ENCODE measurements at regions not wholly inside any gene's neighbourhood (a gene's known extent, or its start where the extent isn't known, plus 50 kb on each side); places are given as distances from the start of the nearest gene placed in this dataset.
A peak's percentile ranks its signal among the peaks of the same experiment; 100 is the strongest.

DNA sequence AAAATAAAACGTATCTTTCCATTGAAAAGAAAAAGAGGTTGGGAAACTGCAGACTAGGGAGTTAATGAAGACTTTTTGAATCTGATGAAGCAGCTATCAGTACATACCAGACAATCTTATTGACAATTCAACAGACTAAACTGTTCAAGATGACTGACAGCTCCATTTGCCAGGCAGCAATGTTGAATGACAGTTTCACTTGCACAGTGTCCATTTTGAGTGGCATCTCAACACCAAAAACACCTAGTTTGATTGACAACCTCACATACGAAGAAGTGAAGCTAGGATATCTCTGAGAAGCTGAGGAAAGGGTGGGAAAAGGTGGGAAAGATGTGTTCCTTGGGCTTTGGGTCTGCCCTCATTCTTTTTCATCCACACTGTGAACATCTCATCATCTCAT, 315.0 kb upstream of the SYT4 start:
- 91% methylated on average over 2 of the region's 2 CpGs for WGBS
- Histone ChIP-seq H3K27me3 (no peaks in the 10 kb centered on the region), H3K4me3 (no peak overlapping the region), H3K36me3 (no peaks in the 10 kb centered on the region), H3K9me3 (no peaks in the 10 kb centered on the region), H3K4me1 (no peaks in the 10 kb centered on the region), H3K27ac (replicated peaks in 1 of 4) (no peak overlapping the region)
- TF ChIP-seq CTCF (IDR thresholded peaks at IDR 0.05), result no peak
- no peak for TF ChIP-seq POLR2A (IDR thresholded peaks at IDR 0.05; ENCODE audit: low read depth)
- no peak for TF ChIP-seq POLR2AphosphoS5 (IDR thresholded peaks at IDR 0.05)
- no peak for TF ChIP-seq EP300 (IDR thresholded peaks at IDR 0.05)
- intact Hi-C loops (cut with DNase I), result no loop called here
- DNase-seq (ENCODE audit: extremely low spot score), result no peak

- intact Hi-C loops (cut with DNase I), result no loop called here
- H3K27me3 ChIP-seq, result no peaks in the 10 kb centered on the region
Measured at GRCh38 chr18:43596105-43596712, 318.9 kb upstream of the SYT4 start.

GRCh38 chr18:43601432-43601831, 324.1 kb upstream of the SYT4 start:
- DNase-seq (ENCODE audit: extremely low spot score), result no peak
- no peaks in the 10 kb centered on the region for H3K27me3 ChIP-seq
- H3K4me1 ChIP-seq, result no peaks in the 10 kb centered on the region
- WGBS, result 67% methylated on average over 3 of the region's 3 CpGs
- intact Hi-C loops (cut with DNase I), result no loop called here
- peaks cover 0 to 19% (median 12%) of the 10 kb centered on the region in 4 donors for H3K9me3 ChIP-seq
- H3K36me3 ChIP-seq, result no peaks in the 10 kb centered on the region
- TF ChIP-seq POLR2A (IDR thresholded peaks at IDR 0.05; ENCODE audit: low read depth), result no peak
- no peak overlapping the region for H3K27ac ChIP-seq (replicated peaks in 1 of 4)
- no peak overlapping the region for H3K4me3 ChIP-seq

More at GRCh38 chr18:43596105-43596712, 318.9 kb upstream of the SYT4 start:
- H3K4me1 ChIP-seq, result no peaks in the 10 kb centered on the region
- H3K9me3 ChIP-seq, result no peaks in the 10 kb centered on the region
- DNase-seq (ENCODE audit: extremely low spot score), result no peak
- no peaks in the 10 kb centered on the region for H3K36me3 ChIP-seq
- no peak overlapping the region for H3K27ac ChIP-seq (replicated peaks in 1 of 4)
- H3K4me3 ChIP-seq, result no peak overlapping the region
- TF ChIP-seq POLR2A (IDR thresholded peaks at IDR 0.05; ENCODE audit: low read depth) (no peak), CTCF (IDR thresholded peaks at IDR 0.05) (peak; percentile 25 to 56 (median 36))
- WGBS, result 57% methylated on average over 3 of the region's 3 CpGs

- no peak overlapping the region for H3K4me3 ChIP-seq
- no peaks in the 10 kb centered on the region for H3K36me3 ChIP-seq
- no peak for TF ChIP-seq CTCF (IDR thresholded peaks at IDR 0.05)
- TF ChIP-seq POLR2AphosphoS5 (IDR thresholded peaks at IDR 0.05), result no peak
- TF ChIP-seq POLR2A (IDR thresholded peaks at IDR 0.05; ENCODE audit: low read depth), result no peak
- TF ChIP-seq EP300 (IDR thresholded peaks at IDR 0.05), result no peak
- no peak for DNase-seq (ENCODE audit: extremely low spot score)
- H3K4me1 ChIP-seq, result no peaks in the 10 kb centered on the region
- WGBS, result 76% methylated on average over 1 of the region's 1 CpG
- peaks cover 0 to 25% (median 12%) of the 10 kb centered on the region in 4 donors for H3K9me3 ChIP-seq
- intact Hi-C loops (cut with DNase I), result no loop called here
- H3K27me3 ChIP-seq, result no peaks in the 10 kb centered on the region
- no peak overlapping the region for H3K27ac ChIP-seq (replicated peaks in 1 of 4)
Measured at GRCh38 chr18:43605224-43605623, 327.9 kb upstream of the SYT4 start.

DNA sequence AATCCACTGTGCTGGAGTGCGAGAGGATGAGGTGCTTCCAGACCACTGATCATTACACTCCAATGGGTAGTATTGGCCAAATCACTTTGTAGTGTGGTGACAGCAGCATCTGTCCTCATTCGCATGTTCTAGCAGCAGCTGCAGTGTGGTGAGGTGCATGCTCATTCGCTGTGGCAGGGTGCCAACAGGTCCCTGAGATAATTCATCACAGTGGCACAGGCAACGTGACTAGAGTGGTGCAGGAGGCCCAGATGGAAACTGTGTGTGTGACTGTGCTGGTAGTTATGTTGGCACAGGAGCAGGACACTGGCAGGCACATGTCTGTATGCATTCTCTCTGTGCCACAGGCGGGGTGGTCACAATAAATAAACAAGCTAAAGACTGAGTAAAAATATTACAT, 329.5 kb upstream of the SYT4 start:
- H3K27ac ChIP-seq (replicated peaks in 1 of 4), result no peak overlapping the region
- TF ChIP-seq POLR2A (IDR thresholded peaks at IDR 0.05; ENCODE audit: low read depth), result no peak
- TF ChIP-seq POLR2AphosphoS5 (IDR thresholded peaks at IDR 0.05), result no peak
- TF ChIP-seq EP300 (IDR thresholded peaks at IDR 0.05), result no peak
- TF ChIP-seq CTCF (IDR thresholded peaks at IDR 0.05), result no peak
- no peaks in the 10 kb centered on the region for H3K36me3 ChIP-seq
- WGBS, result 87% methylated on average over 5 of the region's 5 CpGs
- intact Hi-C loops (cut with DNase I), result no loop called here
- no peaks in the 10 kb centered on the region for H3K27me3 ChIP-seq
- H3K4me1 ChIP-seq, result no peaks in the 10 kb centered on the region
- H3K9me3 ChIP-seq, result peaks cover 0 to 25% (median 12%) of the 10 kb centered on the region in 4 donors
- no peak overlapping the region for H3K4me3 ChIP-seq
- DNase-seq (ENCODE audit: extremely low spot score), result no peak
